Erythroblast (primary cell): ENCODE measurements at regions not wholly inside any gene's neighbourhood (a gene's known extent, or its start where the extent isn't known, plus 50 kb on each side); places are given as distances from the start of the nearest gene placed in this dataset.

ENCODE experiments used
- GATA1 ChIP-seq: IDR thresholded peaks from 2 replicates; pipeline ENCODE4 v1.6.1; 2011; ENCODE audit warnings: low read depth, mild to moderate bottlenecking, control low read depth, low read length, moderate library complexity
- POLR2A ChIP-seq: IDR thresholded peaks from 2 replicates; pipeline ENCODE4 v1.6.1; 2011; ENCODE audit warnings: mild to moderate bottlenecking, low read length

GRCh38 chrX:68938244-68939004, 109.6 kb downstream of the EFNB1 start:
- TF ChIP-seq POLR2A = no peak
- no peak for TF ChIP-seq GATA1
